Endothelial cell of umbilical vein (primary cell): ENCODE measurements at regions not wholly inside any gene's neighbourhood (a gene's known extent, or its start where the extent isn't known, plus 50 kb on each side); places are given as distances from the start of the nearest gene placed in this dataset.
A peak's percentile ranks its signal among the peaks of the same experiment; 100 is the strongest.

Source experiments
- BruUV-seq: library from RNA; stranded (reverse); fragments of 400-500 nt; replicated peaks from 2 replicates; lab custom pipeline; 2021; lab: Mats Ljungman, UMichigan
- CTCF ChIA-PET: fragments of 300-600, 350-600 bp; sonication (Branson Sonifier 250); formaldehyde crosslinking; loops from one replicate; lab custom pipeline; 2021; ENCODE audit warnings: antibody characterized with exemption, inconsistent platforms; lab: Charles Lee
- POLR2A ChIA-PET: fragments of 300-600, 350-600 bp; sonication (Branson Sonifier 250); formaldehyde crosslinking; loops from one replicate; lab custom pipeline; 2021; ENCODE audit warnings: antibody characterized with exemption, inconsistent platforms; lab: Charles Lee
- DNase-seq: peaks from one replicate; pipeline ENCODE4 v3.0.0-alpha.2; 2011; ENCODE audit warnings: low read depth, low spot score
- FAIRE-seq: peaks from 2 replicates; lab custom pipeline; 2011; peaks lifted over from hg19 to GRCh38; lab: Jason Lieb, UNC
- H2AFZ ChIP-seq: 2 replicates; pipeline ENCODE4 v1.6.0; 2012; ENCODE audit warnings: low read depth, low read length, control low read depth, inconsistent platforms
- H3K27ac ChIP-seq: 2 replicates; pipeline ENCODE4 v1.5.1; 2011; ENCODE audit warnings: low read depth, mild to moderate bottlenecking, control low read depth, low read length, moderate library complexity; ENCODE audit not compliant: insufficient read depth
- H3K27me3 ChIP-seq, 2 experiments: 2 replicates each; pipeline versions ENCODE4 v1.6.0 to v1.6.1; 2011; ENCODE audit warnings: low read length in 2 of 2, mixed read lengths in 1 of 2; ENCODE audit not compliant: control insufficient read depth in 2 of 2, insufficient read depth in 2 of 2
- H3K36me3 ChIP-seq, 2 experiments: 2 replicates in 1 of 2; 3 replicates in 1 of 2; pipeline ENCODE4 v1.5.1; 2011; ENCODE audit warnings: low read length in 2 of 2, mild to moderate bottlenecking in 1 of 2, moderate library complexity in 1 of 2; ENCODE audit not compliant: control insufficient read depth in 2 of 2, insufficient read depth in 2 of 2; ENCODE audit errors: extremely low read depth in 1 of 2
- H3K4me1 ChIP-seq: 3 replicates; pipeline ENCODE4 v1.5.1; 2011; ENCODE audit warnings: mild to moderate bottlenecking, low read length; ENCODE audit not compliant: control insufficient read depth, insufficient read depth; ENCODE audit errors: extremely low read depth
- H3K4me2 ChIP-seq: 2 replicates; pipeline ENCODE4 v1.6.1; 2011; ENCODE audit warnings: low read length, control low read depth, mixed read lengths; ENCODE audit not compliant: insufficient read depth
- H3K4me3 ChIP-seq, 3 experiments: fragments of 200-600 bp in 1 of 3; sonication (generic), shearing (Covaris generic) in 1 of 3; replicated peaks in 1 of 3; 2 replicates each; pipeline ENCODE4 v1.5.1; 2011 to 2016; ENCODE audit warnings: control low read depth in 3 of 3, low read length in 3 of 3, mild to moderate bottlenecking in 2 of 3, inconsistent platforms in 1 of 3, low read depth in 1 of 3, moderate library complexity in 1 of 3; ENCODE audit not compliant: insufficient read depth in 1 of 3
- H3K79me2 ChIP-seq: 2 replicates; pipeline ENCODE4 v1.6.0; 2012; ENCODE audit warnings: low read length, inconsistent platforms; ENCODE audit not compliant: control insufficient read depth, insufficient read depth
- H3K9ac ChIP-seq: replicated peaks from 2 replicates; pipeline ENCODE3; 2011; ENCODE audit warnings: low read length, control low read depth; ENCODE audit not compliant: insufficient read depth; ENCODE audit errors: extremely low read depth
- H3K9me1 ChIP-seq: replicated peaks from 3 replicates; pipeline ENCODE4 v1.6.0; 2011; ENCODE audit warnings: mild to moderate bottlenecking, low read length; ENCODE audit not compliant: control insufficient read depth, insufficient read depth; ENCODE audit errors: extremely low read depth
- H3K9me3 ChIP-seq: replicated peaks from 2 replicates; pipeline ENCODE4 v1.5.1; 2012; ENCODE audit warnings: low read length, inconsistent platforms; ENCODE audit not compliant: control insufficient read depth, insufficient read depth
- H4K20me1 ChIP-seq: replicated peaks from 2 replicates; pipeline ENCODE3; 2011; ENCODE audit warnings: mild to moderate bottlenecking, low read length; ENCODE audit not compliant: control insufficient read depth, insufficient read depth; ENCODE audit errors: extremely low read depth
- CTCF ChIP-seq, 2 donors: IDR thresholded peaks; 1 replicate in 1 of 2; 2 replicates in 1 of 2; pipeline ENCODE4 v1.5.1; 2011; ENCODE audit warnings: low read length in 2 of 2, mild to moderate bottlenecking in 2 of 2, moderate library complexity in 2 of 2, control low read depth in 1 of 2, inconsistent platforms in 1 of 2, low read depth in 1 of 2; ENCODE audit not compliant: insufficient read depth in 1 of 2; ENCODE audit errors: extremely low read depth in 1 of 2
- EZH2 ChIP-seq: IDR thresholded peaks from 2 replicates; pipeline ENCODE4 v1.6.1; 2012; ENCODE audit warnings: borderline replicate concordance, low read depth, mild to moderate bottlenecking, moderate library complexity, low read length, inconsistent platforms; ENCODE audit not compliant: severe bottlenecking
- FOS ChIP-seq: IDR thresholded peaks from 2 replicates; pipeline ENCODE4 v1.6.1; 2011; ENCODE audit warnings: mild to moderate bottlenecking, low read length, moderate library complexity, borderline replicate concordance; ENCODE audit not compliant: insufficient read depth
- GATA2 ChIP-seq: IDR thresholded peaks from 2 replicates; pipeline ENCODE4 v1.7.0; 2011; ENCODE audit warnings: low read depth, mild to moderate bottlenecking, moderate library complexity, mixed read lengths, low read length; ENCODE audit not compliant: insufficient read length, insufficient read depth
- JUN ChIP-seq: IDR thresholded peaks from 2 replicates; pipeline ENCODE4 v1.6.1; 2011; ENCODE audit warnings: borderline replicate concordance, low read depth; ENCODE audit not compliant: insufficient read length, insufficient read depth
- MAX ChIP-seq: IDR thresholded peaks from 2 replicates; pipeline ENCODE4 v1.6.1; 2011; ENCODE audit not compliant: insufficient read depth, insufficient read length
- MYC ChIP-seq: IDR thresholded peaks from one replicate; pipeline ENCODE4 v1.6.1; 2011; ENCODE audit warnings: mild to moderate bottlenecking, low read depth, low read length
- POLR2A ChIP-seq: IDR thresholded peaks from 2 replicates; pipeline ENCODE4 v1.6.1; 2012; ENCODE audit warnings: low read depth, mild to moderate bottlenecking, control low read depth, low read length
- POLR2AphosphoS5 ChIP-seq: IDR thresholded peaks from 2 replicates; pipeline ENCODE4 v1.6.1; 2012; ENCODE audit warnings: low read depth, mild to moderate bottlenecking, control low read depth, low read length, moderate library complexity; ENCODE audit not compliant: insufficient read depth
- dilution Hi-C: fragments of 300-500 bp; cut with MboI; formaldehyde crosslinking; loops from one replicate; pipeline ENCODE4 v1.15.0; 2019; ENCODE audit warnings: low sequenced_read_pairs; ENCODE audit not compliant: extremely low pct_ligation_motif_present
- intact Hi-C: fragments of 100-400 bp; cut with micrococcal nuclease; formaldehyde crosslinking; loops from one replicate; pipeline ENCODE4 v1.10.0; 2022

DNA sequence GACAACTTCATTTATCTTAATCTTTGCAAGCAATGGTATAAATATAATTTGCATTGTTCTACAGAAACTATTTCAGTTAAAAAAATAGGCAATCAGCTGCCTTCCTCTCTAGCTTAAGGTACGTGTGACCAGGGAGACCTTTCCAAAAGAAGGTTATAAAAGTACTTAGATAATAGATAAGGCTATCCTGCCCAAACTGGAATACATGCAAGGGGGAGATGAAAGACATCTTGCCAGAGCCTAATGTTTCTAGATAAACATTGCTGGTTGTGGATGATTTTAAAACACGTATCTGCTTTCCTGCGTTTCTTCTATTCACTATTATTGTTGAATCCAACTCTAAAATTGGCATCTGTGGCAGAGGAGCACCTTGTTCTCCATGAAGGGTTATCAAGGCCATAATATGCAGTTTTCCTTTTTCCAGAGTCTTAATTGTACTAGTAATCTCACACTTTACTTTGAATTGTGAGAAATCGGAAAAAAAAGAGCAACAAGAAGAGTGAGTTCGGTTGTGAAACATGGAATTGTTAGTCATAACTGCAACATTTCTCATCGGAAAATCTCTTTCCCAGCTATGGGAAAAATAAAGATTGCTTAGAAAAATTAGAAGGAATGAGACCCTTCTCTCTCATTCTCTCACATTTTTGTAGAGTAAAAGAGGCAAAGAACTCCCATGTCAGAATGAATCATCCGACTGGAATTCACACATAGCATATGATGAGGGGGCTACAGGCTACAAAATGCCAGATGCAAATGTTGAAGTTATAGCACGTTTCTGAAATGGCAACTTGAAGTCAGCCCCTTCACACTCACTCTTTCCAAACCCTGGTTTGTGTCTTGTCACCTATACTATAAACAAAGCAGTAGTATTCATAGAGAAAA is 936.1 kb upstream of the NR2F2 start:
- peak overlapping the region; percentile 68 for H3K27ac ChIP-seq
- H3K79me2 ChIP-seq, result no peaks in the 10 kb centered on the region
- H3K4me1 ChIP-seq, result peaks cover 13% of the 10 kb centered on the region
- dilution Hi-C loops, result no loop called here
- no peaks in the 10 kb centered on the region for H3K9me1 ChIP-seq
- peak overlapping the region; percentile 74 for H3K9ac ChIP-seq
- peak overlapping the region; percentile 86 for H3K4me2 ChIP-seq
- CTCF ChIA-PET, result interaction anchor here (1.0 kb wide), 2 partner anchors 11 to 20 kb away, joined by 3 to 4 read pairs; no protein-coding TSS in a partner anchor
- peak overlapping the region; percentile 97 for H2AFZ ChIP-seq
- no peaks in the 10 kb centered on the region for H3K9me3 ChIP-seq
- TF ChIP-seq MYC (no peak), POLR2A (no peak), POLR2AphosphoS5 (no peak), JUN (peak; percentile 32), CTCF (IDR thresholded peaks at IDR 0.05; ENCODE audit: extremely low read depth in 1 of 2, insufficient read depth in 1 of 2, low read depth in 1 of 2, low read length in 2 of 2) (no peak), GATA2 (no peak), MAX (no peak), EZH2 (no peak), FOS (peak; percentile 56)
- intact Hi-C loops, result no loop called here
- FAIRE-seq (peak; percentile 43), DNase-seq (peak; percentile 71)
- no peaks in the 10 kb centered on the region for H3K36me3 ChIP-seq
- BruUV-seq, result no TSS peak
- no peaks in the 10 kb centered on the region for H3K27me3 ChIP-seq
- POLR2A ChIA-PET, result no interaction called here
- peak overlapping the region in 1 of 3 experiments; percentile 21 for H3K4me3 ChIP-seq
- H4K20me1 ChIP-seq, result no peaks in the 10 kb centered on the region
